HG03025 (cell line): ENCODE measurements at regions not wholly inside any gene's neighbourhood (a gene's known extent, or its start where the extent isn't known, plus 50 kb on each side); places are given as distances from the start of the nearest gene placed in this dataset.

ENCODE experiments used
- ATAC-seq: cut with Tn5 transposase; IDR thresholded peaks from one replicate; pipeline ENCODE4 v1.9.1; 2021; ENCODE audit warnings: mild to moderate bottlenecking, moderate library complexity; ENCODE audit not compliant: unreplicated experiment, low FRiP score

DNA sequence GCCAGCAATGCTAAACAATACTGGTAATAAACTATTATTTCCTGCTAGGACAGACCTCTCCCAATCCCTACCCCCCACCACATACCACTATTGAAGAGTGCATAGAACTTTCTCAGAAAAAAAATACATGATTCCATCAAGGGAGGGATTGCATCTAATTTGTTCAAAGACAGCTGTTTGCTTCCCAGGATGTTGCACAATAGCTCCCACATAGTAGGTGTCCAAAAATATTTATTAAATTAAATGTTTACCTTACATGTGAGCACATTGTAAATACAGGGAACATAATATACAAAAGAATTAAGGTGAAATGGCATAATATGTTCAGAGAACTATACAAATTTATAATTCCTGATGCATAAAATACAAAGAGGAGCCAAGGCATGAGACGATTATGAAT lies 1111.8 kb upstream of the LCORL start:
- no peak for ATAC-seq

DNA sequence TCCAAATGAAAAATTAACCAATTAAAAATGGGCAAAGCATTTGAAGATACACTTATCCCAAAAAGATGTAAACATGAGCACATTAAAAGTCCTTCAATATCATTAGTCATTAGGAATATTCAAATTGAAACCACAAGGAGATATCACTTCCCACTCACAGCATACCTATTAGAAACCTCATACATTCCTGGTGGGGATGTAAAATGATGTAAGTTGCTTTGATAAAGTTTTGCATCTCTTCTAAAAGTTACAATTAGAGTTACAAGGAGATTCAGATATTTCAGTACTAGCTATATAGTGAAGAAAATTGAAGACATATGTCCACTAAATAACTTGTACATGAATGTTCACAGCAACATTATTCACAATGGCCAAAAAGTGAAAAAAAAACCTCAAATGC lies 1109.3 kb upstream of the LCORL start:
- ATAC-seq: no peak

DNA sequence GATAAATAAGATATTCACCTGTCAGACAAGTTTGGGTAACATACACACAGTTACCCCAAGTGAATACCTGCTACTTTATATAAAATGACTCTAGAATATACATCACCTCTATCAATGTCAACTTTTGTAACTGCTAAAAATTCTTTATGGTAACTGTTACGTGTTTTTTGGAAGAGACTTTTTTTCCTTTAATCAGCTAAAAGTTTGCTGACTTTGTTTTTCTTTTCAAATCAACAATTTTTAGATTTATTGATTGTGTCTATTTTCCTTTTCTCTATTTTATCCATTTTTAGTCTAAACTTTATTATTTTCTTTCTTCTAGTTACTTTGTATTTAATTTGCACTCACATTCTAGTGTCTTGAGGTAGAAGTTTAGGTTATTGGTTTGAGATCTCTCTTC lies 1106.6 kb upstream of the LCORL start:
- ATAC-seq: no peak

DNA sequence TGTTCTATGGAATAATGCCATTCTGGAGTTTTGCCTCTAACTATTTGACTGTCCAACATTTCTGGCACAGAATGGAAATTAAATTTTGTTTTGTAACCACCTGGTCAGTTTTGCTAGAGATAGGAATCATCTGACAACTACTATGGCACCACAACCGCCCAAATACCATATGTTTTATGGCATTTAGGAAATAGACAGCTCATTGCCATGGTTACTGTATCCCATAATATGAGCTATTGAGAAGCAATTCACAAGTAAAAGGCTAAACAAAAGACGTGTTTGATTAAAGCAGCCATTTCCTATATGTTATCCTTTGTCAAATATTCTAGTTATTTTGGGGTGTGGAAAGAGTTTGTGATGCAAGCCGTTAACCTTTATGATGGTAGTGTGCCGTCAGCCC lies 1105.3 kb upstream of the LCORL start:
- no peak for ATAC-seq

DNA sequence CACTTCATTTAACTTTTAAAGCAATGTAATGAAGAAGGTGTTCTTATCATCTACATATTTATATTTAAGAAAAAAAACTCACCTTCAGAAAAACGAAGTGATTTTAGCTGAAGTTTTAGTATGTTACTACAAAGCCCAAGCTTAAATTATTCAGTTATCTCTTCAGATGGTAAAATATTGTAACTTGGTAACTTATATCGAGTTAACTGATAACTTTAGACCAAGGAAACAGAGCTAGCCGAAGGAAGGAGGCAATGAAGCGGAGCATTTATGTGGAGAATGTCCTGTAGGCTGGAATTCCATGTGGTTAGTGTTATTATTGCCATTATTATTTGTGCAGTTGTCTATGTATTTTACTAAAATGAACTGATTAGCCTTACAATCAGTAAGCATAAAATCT lies 1102.1 kb upstream of the LCORL start:
- no peak for ATAC-seq

DNA sequence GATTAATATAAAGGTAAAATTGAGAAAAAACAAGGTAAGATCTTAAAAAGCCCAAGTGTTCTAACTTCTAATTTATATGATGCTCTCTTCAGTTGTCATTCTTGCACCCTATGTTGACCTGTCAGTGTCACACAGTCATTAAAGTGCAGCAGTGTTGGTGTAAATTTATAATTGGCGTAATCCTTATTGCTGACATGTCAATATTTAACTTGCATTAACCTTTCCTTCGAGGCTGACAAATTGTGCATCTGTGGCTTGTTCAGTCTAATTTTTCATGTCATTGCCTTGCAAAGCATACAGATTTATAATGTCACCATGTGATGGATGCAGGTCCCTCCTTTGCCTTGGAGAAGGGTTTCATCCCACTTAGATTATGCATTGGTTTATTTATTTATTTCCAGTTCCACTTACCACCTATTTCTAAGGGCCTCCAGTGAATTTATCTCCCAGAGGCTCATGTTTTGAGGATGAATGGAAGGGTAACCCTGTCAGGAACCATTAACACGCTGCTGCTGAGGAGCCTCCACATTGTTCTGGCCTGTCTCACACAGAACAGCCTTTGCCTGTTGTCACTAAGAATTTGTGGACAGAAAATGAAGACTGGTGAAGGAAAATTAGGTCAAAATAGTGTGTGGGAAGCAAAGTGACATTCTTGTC lies 1098.5 kb upstream of the LCORL start:
- no peak for ATAC-seq

DNA sequence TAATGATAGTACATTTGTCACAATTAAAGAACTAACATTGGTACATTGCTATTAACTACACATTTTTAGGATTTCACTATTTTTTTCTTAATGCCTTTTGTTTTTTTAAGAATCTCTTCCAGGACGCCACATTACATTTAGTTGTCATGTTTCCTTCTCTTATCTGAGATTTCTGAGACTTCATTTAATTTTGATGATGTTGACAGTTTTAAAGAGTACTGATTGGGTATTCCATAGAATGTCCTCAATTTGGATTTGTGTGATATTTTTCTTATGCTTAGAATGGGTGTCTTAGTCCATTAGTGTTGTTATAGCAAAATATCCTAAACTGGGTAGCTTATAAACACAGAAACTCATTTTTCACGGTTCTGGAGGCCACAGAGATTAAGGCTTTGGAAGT lies 1095.5 kb upstream of the LCORL start:
- ATAC-seq: no peak

DNA sequence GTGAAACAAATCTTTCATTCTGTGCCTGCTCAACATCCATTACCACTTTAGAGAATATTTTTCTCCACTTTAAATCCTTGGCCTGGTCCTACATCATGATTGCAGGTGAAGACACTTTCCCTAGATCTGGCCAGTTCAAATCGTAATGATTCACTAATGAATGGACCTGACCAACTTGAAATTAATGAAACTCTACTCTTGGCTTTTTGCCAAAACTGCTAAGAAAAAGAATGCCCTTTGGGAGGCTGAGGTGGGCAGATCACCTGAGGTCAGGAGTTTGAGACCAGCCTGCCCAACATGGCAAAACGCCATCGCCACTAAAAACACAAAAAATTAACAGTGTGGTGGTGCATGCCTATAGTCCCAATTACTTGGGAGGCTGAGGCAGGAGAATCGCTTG lies 1082.6 kb upstream of the LCORL start:
- no peak for ATAC-seq

DNA sequence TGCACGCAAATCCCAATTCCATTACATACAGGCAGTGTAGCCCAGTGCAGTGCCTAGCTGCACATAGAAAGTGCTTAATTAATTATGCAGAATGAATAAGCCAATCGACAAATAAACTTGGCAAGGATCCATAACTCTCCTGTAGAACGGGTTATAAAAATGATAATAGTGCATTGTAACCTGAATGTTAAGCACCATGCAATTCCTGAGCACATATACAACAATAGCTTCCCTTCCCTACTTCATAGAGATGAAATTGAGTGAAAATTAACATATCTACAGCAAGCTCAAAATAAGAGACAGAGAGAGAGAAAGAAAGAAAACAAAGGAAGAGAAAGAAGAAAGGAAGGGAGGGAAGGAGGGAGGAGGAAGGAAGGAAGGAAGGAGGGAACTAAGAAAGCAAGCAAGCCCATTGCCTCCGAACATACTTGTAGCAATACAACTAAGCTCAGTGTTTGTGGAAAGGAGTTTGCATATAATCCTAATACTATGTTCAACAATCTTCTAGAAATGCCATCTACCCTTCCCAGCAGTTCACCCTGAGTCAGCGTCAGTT lies 1074.0 kb upstream of the LCORL start:
- no peak for ATAC-seq

DNA sequence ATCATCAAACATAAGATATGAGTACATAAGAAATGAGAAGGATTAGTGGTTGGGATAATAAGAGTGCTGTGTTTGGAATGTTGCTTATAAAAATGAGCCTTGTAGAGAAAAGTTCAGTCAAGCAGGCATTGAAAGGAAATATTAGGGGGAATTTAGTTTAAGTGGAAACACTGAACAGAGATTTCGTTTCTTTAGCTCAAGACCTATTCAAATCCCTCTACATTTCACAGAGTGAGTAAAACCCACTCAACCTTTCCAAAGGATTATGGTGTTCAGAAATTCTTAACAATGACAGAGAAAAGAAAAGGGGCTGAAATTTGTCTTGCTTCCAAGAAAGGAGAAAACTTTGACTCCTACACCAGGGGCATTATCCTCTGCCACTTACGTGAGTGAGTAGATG lies 1072.4 kb upstream of the LCORL start:
- no peak for ATAC-seq

DNA sequence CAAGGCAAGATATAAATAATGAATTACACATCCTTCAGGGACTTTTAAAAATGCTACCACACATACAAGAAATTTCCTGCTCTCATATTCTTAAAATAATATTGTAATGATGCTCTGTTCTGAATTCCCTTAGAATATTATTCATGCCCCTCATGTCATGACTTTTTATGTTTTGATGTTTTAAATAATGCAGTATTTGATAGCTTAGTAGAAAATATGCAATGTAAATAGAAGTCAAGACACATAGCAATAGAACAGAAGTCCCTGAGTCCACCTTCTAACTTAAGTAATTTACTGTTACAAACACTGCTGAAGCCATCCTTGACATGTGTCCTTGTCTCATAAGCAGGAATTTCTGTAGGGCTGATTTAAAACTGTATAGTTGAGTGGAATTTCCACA lies 1071.2 kb upstream of the LCORL start:
- ATAC-seq: no peak

DNA sequence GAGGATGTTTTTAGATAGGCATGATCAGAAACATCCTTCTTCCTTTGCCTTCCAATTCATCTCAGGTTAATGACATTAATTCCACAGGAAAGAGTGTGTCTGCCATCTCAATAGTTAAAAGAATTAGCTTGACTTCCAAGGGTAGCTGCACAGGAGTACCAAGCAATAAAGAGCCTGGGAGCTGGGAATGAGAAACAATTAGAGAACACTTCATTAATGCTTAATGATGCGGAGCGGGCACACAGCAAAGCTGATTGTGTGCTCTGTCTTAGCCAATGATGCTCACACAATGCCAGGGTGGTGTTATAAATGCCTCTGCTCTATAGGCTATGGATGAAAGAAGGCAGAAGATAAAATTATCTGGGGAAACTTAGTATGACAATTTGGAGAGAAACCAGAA lies 1052.5 kb upstream of the LCORL start:
- ATAC-seq: no peak

DNA sequence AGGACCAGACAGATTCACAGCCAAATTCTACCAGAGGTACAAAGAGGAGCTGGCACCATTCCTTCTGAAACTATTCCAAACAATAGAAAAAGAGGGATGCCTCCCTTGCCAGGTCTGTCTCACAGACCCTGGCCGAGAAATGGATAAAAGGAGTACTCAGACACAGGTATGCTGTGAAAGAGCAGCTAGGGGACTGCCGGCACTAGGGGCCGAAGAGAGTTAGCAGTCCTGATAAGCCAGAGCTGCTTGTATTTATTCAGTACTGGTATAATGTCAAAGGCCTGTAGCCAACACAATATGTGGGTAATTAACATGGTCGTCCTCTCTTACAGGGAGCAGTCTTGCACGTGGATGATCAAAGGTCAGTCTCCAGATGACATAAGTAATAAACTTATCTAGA lies 1042.1 kb upstream of the LCORL start:
- ATAC-seq: no peak

DNA sequence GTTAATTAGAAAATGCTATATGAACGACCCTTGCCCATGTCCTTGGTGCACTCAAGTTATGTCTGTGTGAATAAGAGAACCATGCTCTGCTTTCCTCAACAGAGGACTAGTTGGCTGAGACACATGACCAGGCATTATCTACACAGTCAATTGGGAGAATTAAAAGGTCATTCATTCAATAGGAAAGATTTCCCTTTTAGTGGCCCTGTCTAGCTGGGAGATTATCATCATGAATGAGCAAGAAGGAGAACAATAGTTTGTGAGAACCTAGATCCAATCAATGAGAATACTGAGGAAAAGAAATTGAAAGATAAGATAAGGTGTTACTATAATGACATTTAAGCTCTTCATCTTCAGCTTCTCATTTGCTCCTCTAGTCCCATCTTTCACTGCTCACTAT lies 1033.4 kb upstream of the LCORL start:
- ATAC-seq: no peak

DNA sequence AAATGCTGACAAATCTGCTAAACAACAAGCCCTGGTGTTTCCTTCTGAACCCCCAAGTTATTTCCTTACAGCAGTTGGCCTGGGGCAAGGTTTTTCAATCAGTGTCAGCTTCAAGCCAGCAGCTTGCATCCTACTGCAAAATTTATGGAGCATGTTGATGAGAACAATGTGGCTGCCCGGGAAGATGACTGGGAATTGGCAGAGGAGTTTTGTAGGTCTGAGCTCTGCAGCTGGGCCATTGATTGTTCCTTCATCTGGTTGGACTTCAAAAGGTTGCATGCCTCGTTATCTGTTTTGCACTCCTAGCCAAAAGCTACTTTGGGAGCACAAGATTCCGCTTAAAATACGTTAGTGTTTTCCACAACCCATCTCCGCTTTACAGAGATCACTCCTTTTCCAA lies 1030.3 kb upstream of the LCORL start:
- no peak for ATAC-seq

DNA sequence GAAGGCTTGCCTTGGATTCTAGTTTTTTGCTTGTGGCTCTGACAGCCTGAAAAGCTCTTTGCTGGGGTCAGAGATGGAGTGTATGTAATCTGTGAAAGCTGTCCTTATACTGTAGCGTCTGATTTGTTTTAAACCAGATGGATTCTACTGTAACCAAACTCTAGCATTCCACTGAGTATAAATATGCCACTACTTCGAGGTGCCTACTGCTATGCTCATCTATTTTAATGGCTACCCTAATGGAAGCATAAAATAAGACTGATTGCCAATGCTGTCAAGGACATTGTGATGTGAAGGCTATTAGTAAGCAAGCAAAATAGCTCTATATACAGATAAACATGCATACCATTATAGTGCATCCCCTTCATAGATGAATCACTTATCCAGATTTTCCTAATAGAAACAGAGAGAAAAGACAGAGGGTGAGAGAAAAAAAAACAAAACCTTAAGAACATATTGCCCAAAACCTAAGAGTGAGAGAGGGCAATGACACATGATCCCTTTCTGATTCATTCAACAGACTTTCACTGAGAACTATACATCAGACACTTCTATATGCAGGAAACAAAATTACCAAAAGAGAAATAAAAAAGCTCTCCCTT lies 1025.8 kb upstream of the LCORL start:
- ATAC-seq: no peak

DNA sequence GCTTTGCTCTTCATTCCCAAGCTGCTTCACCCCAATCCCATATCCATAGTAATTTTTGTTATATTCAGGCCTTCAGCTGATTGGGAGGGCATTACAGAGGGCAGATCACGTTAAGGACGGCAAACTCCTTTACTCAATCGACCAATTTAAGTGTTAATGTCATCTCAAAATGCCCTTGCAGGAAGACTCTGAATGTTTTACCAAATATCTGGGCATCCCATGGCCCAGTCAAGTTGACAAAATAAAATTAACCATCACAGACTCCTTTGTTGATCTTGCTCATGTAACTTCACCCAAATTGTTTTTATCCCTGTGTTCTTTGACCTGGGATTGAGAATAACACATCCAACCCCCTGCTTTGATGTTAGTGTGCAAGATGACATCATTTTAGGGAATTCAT lies 1018.3 kb upstream of the LCORL start:
- ATAC-seq: no peak

DNA sequence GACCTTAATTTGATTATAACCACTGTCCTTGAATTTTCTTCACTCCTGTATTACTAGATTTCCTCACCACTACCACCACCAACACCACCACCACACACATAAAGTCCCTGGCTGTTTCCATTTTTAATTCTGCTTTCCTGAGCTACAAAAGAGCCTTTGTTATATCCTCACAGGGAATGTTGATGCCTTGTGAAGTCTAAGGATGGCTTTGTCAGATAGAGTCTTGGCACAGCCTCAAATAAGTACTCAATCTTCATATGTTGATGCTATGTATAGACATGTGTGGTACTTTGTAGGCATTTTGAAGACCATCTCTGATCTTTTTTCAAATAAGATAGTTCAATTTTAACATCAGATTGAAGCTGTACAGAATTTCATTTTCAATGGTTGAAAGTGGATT lies 1016.7 kb upstream of the LCORL start:
- ATAC-seq: no peak

DNA sequence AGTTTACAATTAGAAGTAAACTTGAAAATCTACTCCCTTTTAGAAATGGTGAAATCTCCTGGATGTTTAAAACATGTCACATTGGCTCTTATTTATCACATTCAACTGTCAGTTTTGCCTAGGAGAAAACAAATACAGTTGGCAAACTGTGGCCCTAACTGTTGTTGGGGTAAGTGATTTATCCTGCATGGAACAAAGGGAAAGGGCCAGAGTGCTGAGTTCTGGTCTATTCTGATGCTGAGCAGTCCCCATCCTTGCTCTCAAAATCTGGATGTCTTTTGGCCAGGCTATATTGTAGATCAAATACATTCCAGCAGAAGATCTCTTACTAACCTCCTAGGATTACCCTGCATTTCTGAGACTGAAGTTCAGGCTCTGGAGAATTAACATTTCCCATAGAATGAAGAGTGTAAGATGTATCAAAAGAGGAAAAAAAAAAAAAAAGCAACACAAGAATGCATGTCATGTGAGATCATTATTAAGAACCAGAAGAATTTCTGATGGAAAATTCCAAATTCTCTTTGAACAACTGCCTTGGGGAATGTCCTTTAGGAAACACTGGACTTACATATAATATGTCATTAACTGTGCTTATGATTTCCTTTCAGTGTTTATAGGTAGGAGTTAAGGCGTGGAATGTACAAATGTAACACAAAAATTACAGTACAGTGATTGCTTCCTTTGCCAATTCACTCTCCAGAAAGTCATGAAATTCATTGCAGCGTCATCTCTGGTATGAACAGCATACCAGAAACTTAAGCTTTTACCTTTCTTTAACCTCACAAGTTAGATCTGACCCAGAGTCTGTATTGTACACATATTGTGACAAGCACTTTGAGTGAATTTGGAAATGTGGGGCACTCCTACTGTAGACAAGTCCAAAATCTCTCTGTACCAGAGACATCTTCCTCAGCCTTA lies 1012.5 kb upstream of the LCORL start:
- ATAC-seq: no peak

DNA sequence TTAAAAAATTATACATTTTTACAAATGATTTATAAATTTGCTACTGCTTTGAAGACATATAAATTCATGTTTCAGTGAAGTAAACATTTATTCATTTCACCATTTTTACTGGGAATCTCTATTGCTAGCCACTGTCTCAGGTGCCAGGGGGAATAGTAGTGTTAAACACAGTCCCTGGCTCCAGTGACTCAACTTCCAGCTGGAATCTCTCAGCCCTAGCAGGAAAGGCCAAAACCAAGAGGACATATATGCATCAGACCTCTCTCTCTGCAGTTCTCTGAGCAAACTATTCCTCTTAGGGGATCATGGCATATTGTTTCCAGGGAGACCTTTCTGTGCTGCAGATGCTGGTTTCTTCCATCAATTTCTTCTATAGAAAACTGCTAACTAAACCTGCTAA lies 1009.0 kb upstream of the LCORL start:
- ATAC-seq: no peak

DNA sequence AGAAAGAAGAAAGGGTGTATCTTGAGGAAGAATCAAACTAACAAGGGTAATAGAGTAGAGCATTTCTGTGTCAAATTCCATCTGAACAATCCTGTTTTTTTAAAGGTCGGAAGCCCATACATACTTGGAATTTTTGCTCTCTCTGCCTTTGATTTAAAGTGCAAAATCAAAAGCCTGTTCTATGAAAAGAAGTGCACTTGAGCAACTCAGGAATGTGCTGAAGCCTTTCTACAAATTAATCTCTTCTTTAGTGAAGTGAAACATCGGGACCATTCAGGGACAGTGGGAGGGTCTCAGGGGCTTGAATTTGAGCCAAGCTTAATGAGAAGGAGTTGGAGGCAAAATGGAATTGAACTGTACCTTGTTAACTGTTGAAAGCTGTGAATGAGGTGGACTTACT lies 1008.5 kb upstream of the LCORL start:
- ATAC-seq: no peak
